ENCODE measurements at regions not wholly inside any gene's neighbourhood (a gene's known extent, or its start where the extent isn't known, plus 50 kb on each side); places are given as distances from the start of the nearest gene placed in this dataset.

DNA sequence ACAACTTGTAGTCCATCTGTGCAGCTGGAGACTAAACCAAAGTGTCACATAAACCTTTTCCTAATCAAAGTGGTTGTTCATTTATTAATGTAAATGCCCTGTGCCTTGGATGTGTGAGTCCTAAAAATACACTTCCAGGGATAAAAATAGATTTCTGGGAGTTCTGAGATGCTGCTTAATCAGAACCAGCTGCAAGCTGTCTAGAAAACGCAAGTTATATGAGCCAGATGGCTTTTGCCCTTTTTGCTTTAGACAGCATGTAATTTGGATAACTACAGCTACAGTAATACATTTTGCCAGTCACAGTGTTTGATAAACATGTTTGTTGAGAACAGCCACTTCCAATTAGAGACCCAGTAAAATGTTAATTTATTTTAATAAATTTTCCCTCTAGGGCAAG lies 185.1 kb upstream of the PRPS1L1 start:
- intact Hi-C loops (cut with DNase I), result no loop called here
- no peak overlapping the region for H3K4me3 ChIP-seq
- peaks cover 0 to 19% (median 12%) of the 10 kb centered on the region in 4 donors for H3K4me1 ChIP-seq
- DNase-seq, result no peak
- no peaks in the 10 kb centered on the region for H3K27me3 ChIP-seq
- TF ChIP-seq, protein P1, sequence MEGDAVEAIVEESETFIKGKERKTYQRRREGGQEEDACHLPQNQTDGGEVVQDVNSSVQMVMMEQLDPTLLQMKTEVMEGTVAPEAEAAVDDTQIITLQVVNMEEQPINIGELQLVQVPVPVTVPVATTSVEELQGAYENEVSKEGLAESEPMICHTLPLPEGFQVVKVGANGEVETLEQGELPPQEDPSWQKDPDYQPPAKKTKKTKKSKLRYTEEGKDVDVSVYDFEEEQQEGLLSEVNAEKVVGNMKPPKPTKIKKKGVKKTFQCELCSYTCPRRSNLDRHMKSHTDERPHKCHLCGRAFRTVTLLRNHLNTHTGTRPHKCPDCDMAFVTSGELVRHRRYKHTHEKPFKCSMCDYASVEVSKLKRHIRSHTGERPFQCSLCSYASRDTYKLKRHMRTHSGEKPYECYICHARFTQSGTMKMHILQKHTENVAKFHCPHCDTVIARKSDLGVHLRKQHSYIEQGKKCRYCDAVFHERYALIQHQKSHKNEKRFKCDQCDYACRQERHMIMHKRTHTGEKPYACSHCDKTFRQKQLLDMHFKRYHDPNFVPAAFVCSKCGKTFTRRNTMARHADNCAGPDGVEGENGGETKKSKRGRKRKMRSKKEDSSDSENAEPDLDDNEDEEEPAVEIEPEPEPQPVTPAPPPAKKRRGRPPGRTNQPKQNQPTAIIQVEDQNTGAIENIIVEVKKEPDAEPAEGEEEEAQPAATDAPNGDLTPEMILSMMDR (IDR thresholded peaks at IDR 0.05), result no peak
- peak in 3 of 4 donors; percentile 27 to 58 (median 49) for TF ChIP-seq POLR2AphosphoS5 (IDR thresholded peaks at IDR 0.05)
- no peak for TF ChIP-seq EP300 (IDR thresholded peaks at IDR 0.05)
- TF ChIP-seq POLR2A (IDR thresholded peaks at IDR 0.05), result no peak
- peak overlapping the region in 2 of 4 donors; percentile 7 to 44 for H3K27ac ChIP-seq
- WGBS, 2 donors, result 47 to 78% methylated on average over 1 of the region's 1 CpG
- no peaks in the 10 kb centered on the region for H3K36me3 ChIP-seq
- no peaks in the 10 kb centered on the region for H3K9me3 ChIP-seq

DNA sequence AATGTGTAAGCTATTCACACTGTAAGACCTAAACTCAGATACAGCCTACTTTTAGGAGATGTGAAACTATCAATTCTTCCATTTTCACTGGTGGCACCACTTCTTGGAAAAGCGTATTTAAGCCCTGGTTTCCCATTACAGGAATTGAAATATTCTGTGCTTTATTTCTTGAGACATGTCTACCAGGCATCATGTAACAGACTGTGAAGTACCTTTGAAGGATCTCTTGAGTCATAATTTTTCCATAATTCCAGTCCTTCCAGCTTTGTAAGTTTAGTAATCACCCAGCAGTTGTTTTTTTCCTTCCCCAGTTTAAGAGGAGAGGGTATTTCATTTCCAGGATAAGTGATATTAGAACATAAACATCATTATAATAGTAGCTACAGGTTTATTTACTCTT lies 186.0 kb upstream of the PRPS1L1 start:
- TF ChIP-seq POLR2A (IDR thresholded peaks at IDR 0.05) (no peak), EP300 (IDR thresholded peaks at IDR 0.05) (no peak), POLR2AphosphoS5 (IDR thresholded peaks at IDR 0.05) (no peak)
- TF ChIP-seq, protein P1 (IDR thresholded peaks at IDR 0.05), result no peak
- Histone ChIP-seq H3K4me3 (no peak overlapping the region), H3K27ac (peak overlapping the region in 1 of 4 donors; percentile 56), H3K9me3 (no peaks in the 10 kb centered on the region), H3K4me1 (peaks cover 0 to 19% (median 12%) of the 10 kb centered on the region in 4 donors), H3K27me3 (no peaks in the 10 kb centered on the region), H3K36me3 (no peaks in the 10 kb centered on the region)
- intact Hi-C loops (cut with DNase I), result no loop called here
- DNase-seq, result no peak
- WGBS, 2 donors, result 80 to 92% methylated on average over 1 of the region's 1 CpG

DNA sequence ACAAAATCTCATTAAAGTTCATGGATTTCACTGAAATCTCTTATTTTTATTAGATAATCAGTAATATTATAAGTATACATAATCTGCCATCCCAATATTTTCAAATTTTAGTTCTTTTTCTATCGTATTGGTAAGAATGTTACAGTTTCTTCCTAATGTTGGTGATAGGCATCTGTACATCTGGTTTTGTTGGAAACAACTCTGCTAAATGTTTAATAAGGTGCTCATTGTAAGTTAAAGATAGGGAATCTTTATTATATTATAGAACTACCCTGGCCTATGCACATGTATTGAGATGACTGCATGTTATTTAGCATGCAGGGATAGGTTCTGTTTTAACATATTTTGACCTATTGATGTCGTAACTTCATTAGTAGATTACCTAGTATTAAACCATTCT lies 188.6 kb upstream of the PRPS1L1 start:
- H3K9me3 ChIP-seq, result no peaks in the 10 kb centered on the region
- H3K4me1 ChIP-seq, result peaks cover 0 to 19% (median 12%) of the 10 kb centered on the region in 4 donors
- H3K27me3 ChIP-seq, result no peaks in the 10 kb centered on the region
- DNase-seq, result no peak
- H3K27ac ChIP-seq, result no peak overlapping the region
- TF ChIP-seq EP300 (IDR thresholded peaks at IDR 0.05) (no peak), POLR2A (IDR thresholded peaks at IDR 0.05) (no peak), POLR2AphosphoS5 (IDR thresholded peaks at IDR 0.05) (no peak)
- TF ChIP-seq, protein P1 (IDR thresholded peaks at IDR 0.05), result no peak
- intact Hi-C loops (cut with DNase I), result no loop called here
- H3K36me3 ChIP-seq, result no peaks in the 10 kb centered on the region
- no peak overlapping the region for H3K4me3 ChIP-seq
- 93 to 95% methylated on average over 2 of the region's 2 CpGs for WGBS, 2 donors

DNA sequence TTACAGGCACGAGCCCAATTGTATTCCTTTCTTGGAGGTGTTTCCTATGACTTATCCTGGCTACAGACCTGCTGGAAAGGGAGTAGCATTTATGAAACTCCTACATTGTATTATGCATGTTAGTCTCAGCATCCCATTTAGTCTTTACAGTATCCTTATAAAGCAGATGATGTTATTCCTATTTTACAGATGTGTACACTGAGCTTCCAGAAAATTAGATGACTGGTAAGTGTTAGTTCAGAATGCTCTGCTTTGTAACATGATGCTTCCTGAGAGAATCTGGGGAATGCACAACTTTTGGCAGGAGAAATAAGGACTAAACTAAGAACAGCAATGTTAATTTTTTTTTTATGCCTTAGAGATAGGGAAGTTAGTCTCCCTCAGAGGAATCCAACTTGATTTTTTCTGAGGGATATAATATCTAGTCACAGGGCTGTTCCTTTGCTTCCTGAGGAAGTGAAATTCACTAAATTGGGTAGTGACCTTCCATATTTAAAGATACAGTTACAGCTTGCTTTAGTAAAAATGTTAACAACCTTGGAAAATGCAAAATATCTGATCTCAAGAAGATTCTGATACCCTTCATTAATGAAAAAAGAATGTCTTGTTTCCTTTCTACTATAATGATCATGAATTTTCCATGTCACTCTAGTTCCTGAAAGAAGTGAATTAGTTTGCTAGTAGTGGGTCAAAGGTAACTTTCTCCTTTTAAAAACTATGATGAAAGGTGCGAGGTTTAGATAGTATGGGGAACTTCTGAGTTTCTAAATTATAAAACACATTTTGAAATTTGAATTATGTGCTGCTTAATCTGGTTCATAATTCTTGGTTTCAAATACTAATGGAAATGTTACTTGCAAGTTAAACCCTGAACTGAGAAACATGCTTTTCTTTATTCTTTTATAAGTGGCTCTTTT lies 194.0 kb upstream of the PRPS1L1 start:
- Histone ChIP-seq H3K4me1 (peaks cover 0 to 15% (median 5%) of the 10 kb centered on the region in 4 donors), H3K9me3 (no peaks in the 10 kb centered on the region), H3K4me3 (no peak overlapping the region), H3K27me3 (no peaks in the 10 kb centered on the region), H3K36me3 (no peaks in the 10 kb centered on the region), H3K27ac (peak overlapping the region in 2 of 4 donors; percentile 34 to 55)
- WGBS, 2 donors, result 39 to 64% methylated on average over 2 of the region's 2 CpGs
- no peak for DNase-seq
- intact Hi-C loops (cut with DNase I), result no loop called here
- TF ChIP-seq POLR2A (IDR thresholded peaks at IDR 0.05) (no peak), EP300 (IDR thresholded peaks at IDR 0.05) (no peak), POLR2AphosphoS5 (IDR thresholded peaks at IDR 0.05) (no peak)
- TF ChIP-seq, protein P1 (IDR thresholded peaks at IDR 0.05), result no peak
